Skin epidermis (tissue), 12 donors: ENCODE measurements at regions not wholly inside any gene's neighbourhood (a gene's known extent, or its start where the extent isn't known, plus 50 kb on each side); places are given as distances from the start of the nearest gene placed in this dataset.
"Not testable (repeated sequence)": the region's sequence is repeated elsewhere in the genome, so short reads cannot be mapped to it uniquely, and the experiment has no call there.

Source experiments
- H3K27ac ChIP-seq, 21 experiments: fragments of 200-600 bp; sonication (generic) in 11 of 21; one replicate each; pipeline ENCODE4 v1.5.0; 2020; ENCODE audit warnings: mild to moderate bottlenecking in 3 of 21, inconsistent platforms in 2 of 21, moderate library complexity in 2 of 21
- H3K4me3 ChIP-seq, 7 experiments: fragments of 200-600 bp; sonication (generic) in 2 of 7; one replicate each; pipeline ENCODE4 v1.5.0; 2020; ENCODE audit warnings: inconsistent platforms in 2 of 7, mild to moderate bottlenecking in 2 of 7, moderate library complexity in 1 of 7

GRCh38 chr4:115459301-115459700, 345.9 kb upstream of the NDST4 start:
- not testable (repeated sequence) for H3K27ac ChIP-seq, H3K4me3 ChIP-seq

GRCh38 chr4:115456231-115456630, 342.8 kb upstream of the NDST4 start:
- Histone ChIP-seq H3K27ac (no peak overlapping the region), H3K4me3 (no peak overlapping the region)

- H3K4me3 ChIP-seq, result no peak overlapping the region
- no peak overlapping the region for H3K27ac ChIP-seq
Observed at GRCh38 chr4:115454228-115454627, 340.8 kb upstream of the NDST4 start.

- Histone ChIP-seq H3K4me3 (no peak overlapping the region), H3K27ac (no peak overlapping the region)
Observed at GRCh38 chr4:115453416-115453815, 340.0 kb upstream of the NDST4 start.

GRCh38 chr4:115452229-115452628, 338.8 kb upstream of the NDST4 start:
- not testable (repeated sequence) for H3K27ac ChIP-seq, H3K4me3 ChIP-seq

- Histone ChIP-seq H3K27ac (no peak overlapping the region), H3K4me3 (no peak overlapping the region)
Observed at GRCh38 chr4:115437739-115438138, 324.3 kb upstream of the NDST4 start.

GRCh38 chr4:115433491-115433890, 320.1 kb upstream of the NDST4 start:
- Histone ChIP-seq H3K27ac (no peak overlapping the region), H3K4me3 (no peak overlapping the region)

GRCh38 chr4:115430024-115430423, 316.6 kb upstream of the NDST4 start:
- no peak overlapping the region for H3K27ac ChIP-seq

GRCh38 chr4:115428455-115428854, 315.0 kb upstream of the NDST4 start:
- no peak overlapping the region for H3K27ac ChIP-seq
- no peak overlapping the region for H3K4me3 ChIP-seq

More at GRCh38 chr4:115430024-115430423, 316.6 kb upstream of the NDST4 start:
- no peak overlapping the region for H3K4me3 ChIP-seq

GRCh38 chr4:115424852-115425251, 311.4 kb upstream of the NDST4 start:
- Histone ChIP-seq H3K27ac (no peak overlapping the region), H3K4me3 (no peak overlapping the region)

GRCh38 chr4:115418635-115419396, 305.4 kb upstream of the NDST4 start:
- H3K4me3 ChIP-seq, result no peak overlapping the region
- H3K27ac ChIP-seq, result no peak overlapping the region

GRCh38 chr4:115396034-115396433, 282.6 kb upstream of the NDST4 start:
- no peak overlapping the region for H3K4me3 ChIP-seq
- no peak overlapping the region for H3K27ac ChIP-seq

- H3K27ac ChIP-seq, result no peak overlapping the region
- H3K4me3 ChIP-seq, result no peak overlapping the region
Observed at GRCh38 chr4:115376866-115377265, 263.4 kb upstream of the NDST4 start.

GRCh38 chr4:115374621-115375020, 261.2 kb upstream of the NDST4 start:
- H3K27ac ChIP-seq, result no peak overlapping the region
- no peak overlapping the region for H3K4me3 ChIP-seq

GRCh38 chr4:115370490-115370889, 257.1 kb upstream of the NDST4 start:
- Histone ChIP-seq H3K27ac (no peak overlapping the region), H3K4me3 (no peak overlapping the region)

GRCh38 chr4:115370012-115370411, 256.6 kb upstream of the NDST4 start:
- no peak overlapping the region for H3K27ac ChIP-seq
- H3K4me3 ChIP-seq, result no peak overlapping the region

- Histone ChIP-seq H3K27ac (no peak overlapping the region), H3K4me3 (no peak overlapping the region)
Observed at GRCh38 chr4:115366390-115366789, 253.0 kb upstream of the NDST4 start.

GRCh38 chr4:115365185-115365584, 251.8 kb upstream of the NDST4 start:
- no peak overlapping the region for H3K4me3 ChIP-seq
- H3K27ac ChIP-seq, result no peak overlapping the region

- H3K4me3 ChIP-seq, result no peak overlapping the region
- H3K27ac ChIP-seq, result no peak overlapping the region
Observed at GRCh38 chr4:115361781-115362180, 248.4 kb upstream of the NDST4 start.

GRCh38 chr4:115360431-115360830, 247.0 kb upstream of the NDST4 start:
- H3K4me3 ChIP-seq, result no peak overlapping the region

GRCh38 chr4:115357776-115358175, 244.4 kb upstream of the NDST4 start:
- Histone ChIP-seq H3K4me3 (no peak overlapping the region), H3K27ac (no peak overlapping the region)

More at GRCh38 chr4:115360431-115360830, 247.0 kb upstream of the NDST4 start:
- H3K27ac ChIP-seq, result no peak overlapping the region

GRCh38 chr4:115356176-115356575, 242.8 kb upstream of the NDST4 start:
- Histone ChIP-seq H3K27ac (no peak overlapping the region), H3K4me3 (no peak overlapping the region)
